Ishikawa (cell line): ENCODE measurements at regions not wholly inside any gene's neighbourhood (a gene's known extent, or its start where the extent isn't known, plus 50 kb on each side); places are given as distances from the start of the nearest gene placed in this dataset.

Experiments used
- CEBPB ChIP-seq: IDR thresholded peaks from 2 replicates; pipeline ENCODE4 v1.6.1; 2012
- FOXM1 ChIP-seq: IDR thresholded peaks from 2 replicates; pipeline ENCODE4 v1.6.1; 2012; ENCODE audit warnings: low read depth, borderline replicate concordance
- MAX ChIP-seq: IDR thresholded peaks from 2 replicates; pipeline ENCODE4 v1.6.1; 2012
- RAD21 ChIP-seq: IDR thresholded peaks from 2 replicates; pipeline ENCODE4 v1.6.1; 2012; ENCODE audit warnings: low read depth
- REST ChIP-seq: IDR thresholded peaks from 2 replicates; pipeline ENCODE4 v1.6.1; 2012; ENCODE audit warnings: low read depth, mild to moderate bottlenecking
- TAF1 ChIP-seq: IDR thresholded peaks from 2 replicates; pipeline ENCODE4 v1.6.1; 2012; ENCODE audit warnings: low read depth, mild to moderate bottlenecking
- TCF12 ChIP-seq: IDR thresholded peaks from 2 replicates; pipeline ENCODE4 v1.6.1; 2012; ENCODE audit warnings: low read depth
- USF1 ChIP-seq: IDR thresholded peaks from 2 replicates; pipeline ENCODE4 v1.6.1; 2012

GRCh38 chr3:35409991-35410390, 229.3 kb upstream of the ARPP21 start:
- TF ChIP-seq MAX: no peak
- no peak for TF ChIP-seq FOXM1
- no peak for TF ChIP-seq REST
- TF ChIP-seq TAF1: no peak
- TF ChIP-seq USF1: no peak
- no peak for TF ChIP-seq RAD21
- TF ChIP-seq CEBPB: no peak
- TF ChIP-seq TCF12: no peak
